ENCODE measurements at regions not wholly inside any gene's neighbourhood (a gene's known extent, or its start where the extent isn't known, plus 50 kb on each side); places are given as distances from the start of the nearest gene placed in this dataset.

DNA sequence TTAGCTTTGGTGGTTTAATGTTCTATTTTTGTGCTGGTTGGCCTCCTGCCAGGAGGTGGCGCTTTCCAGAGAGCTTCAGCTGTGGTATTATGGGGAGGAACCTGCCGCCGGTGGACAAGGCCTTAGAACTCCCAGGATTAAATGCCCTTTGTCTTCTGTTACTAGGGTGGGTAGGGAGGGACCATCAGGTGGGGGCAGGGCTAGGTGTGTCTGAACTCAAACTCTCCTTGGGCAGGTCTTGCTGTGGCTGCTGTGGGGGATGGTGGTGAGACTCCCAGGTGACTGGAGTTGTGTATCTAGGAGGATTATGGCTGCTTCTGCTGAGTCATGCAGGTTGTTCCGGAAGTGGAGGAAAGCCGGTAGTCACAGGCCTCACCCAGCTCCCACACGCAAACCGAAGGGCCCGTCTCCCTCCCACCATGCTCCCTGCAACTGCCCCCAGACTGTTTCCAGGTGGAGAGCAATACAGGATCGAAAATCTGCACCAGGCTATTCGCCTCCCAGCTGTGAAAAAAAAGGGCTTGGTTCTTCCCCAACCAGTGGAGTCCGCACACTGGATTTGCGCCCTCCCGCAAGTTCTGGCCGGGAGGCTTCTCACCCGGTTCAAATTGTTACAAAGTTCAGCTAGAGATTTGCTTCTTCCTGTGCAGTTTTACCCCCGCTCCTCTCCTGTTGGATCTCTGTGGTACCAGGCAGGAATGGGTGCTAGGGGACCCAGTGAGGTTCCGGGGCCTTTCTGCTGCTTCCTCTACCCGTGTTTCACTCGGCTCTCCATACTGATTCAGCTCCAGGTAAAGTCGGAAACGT, 220.5 kb downstream of the CENPF start:
- no peak for TF ChIP-seq NR2C2 (CRISPR knock-in tag; IDR thresholded peaks at IDR 0.05)
- TF ChIP-seq CREM (CRISPR knock-in tag; IDR thresholded peaks at IDR 0.05): no peak
- TF ChIP-seq, protein P1, sequence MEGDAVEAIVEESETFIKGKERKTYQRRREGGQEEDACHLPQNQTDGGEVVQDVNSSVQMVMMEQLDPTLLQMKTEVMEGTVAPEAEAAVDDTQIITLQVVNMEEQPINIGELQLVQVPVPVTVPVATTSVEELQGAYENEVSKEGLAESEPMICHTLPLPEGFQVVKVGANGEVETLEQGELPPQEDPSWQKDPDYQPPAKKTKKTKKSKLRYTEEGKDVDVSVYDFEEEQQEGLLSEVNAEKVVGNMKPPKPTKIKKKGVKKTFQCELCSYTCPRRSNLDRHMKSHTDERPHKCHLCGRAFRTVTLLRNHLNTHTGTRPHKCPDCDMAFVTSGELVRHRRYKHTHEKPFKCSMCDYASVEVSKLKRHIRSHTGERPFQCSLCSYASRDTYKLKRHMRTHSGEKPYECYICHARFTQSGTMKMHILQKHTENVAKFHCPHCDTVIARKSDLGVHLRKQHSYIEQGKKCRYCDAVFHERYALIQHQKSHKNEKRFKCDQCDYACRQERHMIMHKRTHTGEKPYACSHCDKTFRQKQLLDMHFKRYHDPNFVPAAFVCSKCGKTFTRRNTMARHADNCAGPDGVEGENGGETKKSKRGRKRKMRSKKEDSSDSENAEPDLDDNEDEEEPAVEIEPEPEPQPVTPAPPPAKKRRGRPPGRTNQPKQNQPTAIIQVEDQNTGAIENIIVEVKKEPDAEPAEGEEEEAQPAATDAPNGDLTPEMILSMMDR (IDR thresholded peaks at IDR 0.05): no peak
- TF ChIP-seq NFYB (CRISPR knock-in tag; conservative IDR thresholded peaks at IDR 0.05; ENCODE audit: low read depth): no peak

All from WTC11 (cell line).